OCI-LY7 (cell line): ENCODE measurements at regions not wholly inside any gene's neighbourhood (a gene's known extent, or its start where the extent isn't known, plus 50 kb on each side); places are given as distances from the start of the nearest gene placed in this dataset.

Experiments used
- BruUV-seq: library from RNA; stranded (reverse); fragments of 400-500 nt; replicated peaks from 2 replicates; lab custom pipeline; 2021; lab: Mats Ljungman, UMichigan
- CTCF ChIA-PET: fragments of 300-600 bp; sonication (Branson Sonifier 250); formaldehyde crosslinking; loops from one replicate; lab custom pipeline; 2022; ENCODE audit warnings: antibody characterized with exemption; ENCODE audit not compliant: unreplicated experiment; lab: Charles Lee
- POLR2A ChIA-PET: fragments of 300-600 bp; sonication (Branson Sonifier 250); formaldehyde crosslinking; loops from one replicate; lab custom pipeline; 2022; ENCODE audit warnings: antibody characterized with exemption; lab: Charles Lee
- DNase-seq: peaks from one replicate; pipeline ENCODE4 v3.0.0-alpha.2; 2015; ENCODE audit warnings: low spot score
- H2AFZ ChIP-seq: fragments of 200-600 bp; sonication (generic), shearing (Covaris generic); 2 replicates; pipeline ENCODE4 v1.6.1; 2014; ENCODE audit warnings: mild to moderate bottlenecking, antibody characterized with exemption, low read length, moderate library complexity
- H3K27ac ChIP-seq: fragments of 200-600 bp; sonication (generic); 2 replicates; pipeline ENCODE4 v1.5.1; 2014; ENCODE audit warnings: mixed run types, low read depth, mild to moderate bottlenecking, moderate library complexity, low read length, inconsistent platforms; ENCODE audit not compliant: poor library complexity, severe bottlenecking
- H3K36me3 ChIP-seq: fragments of 200-600 bp; sonication (generic); 2 replicates; pipeline ENCODE4 v1.6.1; 2014; ENCODE audit warnings: mild to moderate bottlenecking, antibody characterized with exemption, low read length, moderate library complexity, mixed read lengths; ENCODE audit not compliant: insufficient read depth
- H3K4me1 ChIP-seq: fragments of 200-600 bp; sonication (generic); 2 replicates; pipeline ENCODE4 v1.5.1; 2014; ENCODE audit warnings: mild to moderate bottlenecking, low read length; ENCODE audit not compliant: insufficient read depth, poor library complexity, severe bottlenecking
- H3K4me2 ChIP-seq: fragments of 200-600 bp; sonication (generic); 2 replicates; pipeline ENCODE4 v1.6.1; 2014; ENCODE audit warnings: mild to moderate bottlenecking, low read length
- H3K4me3 ChIP-seq: fragments of 200-600 bp; sonication (generic); 2 replicates; pipeline ENCODE4 v1.5.1; 2014; ENCODE audit warnings: mild to moderate bottlenecking, low read depth, low read length; ENCODE audit not compliant: poor library complexity, severe bottlenecking
- H3K79me2 ChIP-seq: fragments of 200-600 bp; sonication (generic); 2 replicates; pipeline ENCODE4 v1.6.1; 2016; ENCODE audit warnings: low read depth, mild to moderate bottlenecking, low read length, moderate library complexity, mixed read lengths; ENCODE audit not compliant: insufficient read depth
- H3K9me2 ChIP-seq: fragments of 200-600 bp; sonication (generic); 2 replicates; pipeline ENCODE4 v1.6.1; 2016; ENCODE audit warnings: mild to moderate bottlenecking, low read length, mixed read lengths; ENCODE audit not compliant: insufficient read depth
- H3K9me3 ChIP-seq: fragments of 200-600 bp; sonication (generic); 2 replicates; pipeline ENCODE4 v1.6.1; 2014; ENCODE audit warnings: mild to moderate bottlenecking, mixed run types, low read length, mixed read lengths
- H4K20me1 ChIP-seq: fragments of 200-600 bp; sonication (generic); 2 replicates; pipeline ENCODE4 v1.6.1; 2014; ENCODE audit warnings: mild to moderate bottlenecking, antibody characterized with exemption, low read length, moderate library complexity, mixed read lengths; ENCODE audit not compliant: insufficient read depth
- CTCF ChIP-seq: fragments of 200-600 bp; sonication (generic); conservative IDR thresholded peaks from 2 replicates; pipeline ENCODE4 v1.5.1; 2014; ENCODE audit warnings: mild to moderate bottlenecking, antibody characterized with exemption, low read length, moderate library complexity, mixed read lengths
- EZH2phosphoT487 ChIP-seq: fragments of 200-600 bp; sonication (generic); IDR thresholded peaks from 2 replicates; pipeline ENCODE4 v1.6.1; 2018; ENCODE audit warnings: low read depth, borderline replicate concordance, mild to moderate bottlenecking, mixed run types, antibody characterized with exemption, low read length, moderate library complexity, mixed read lengths
- intact Hi-C: fragments of 100-400 bp; cut with micrococcal nuclease; formaldehyde crosslinking; loops from one replicate; pipeline ENCODE4 v1.10.0; 2022; ENCODE audit not compliant: unreplicated experiment

- Histone ChIP-seq H2AFZ (no peak overlapping the region), H3K27ac (no peak overlapping the region), H3K4me1 (no peaks in the 10 kb centered on the region), H3K79me2 (no peaks in the 10 kb centered on the region), H3K9me2 (no peaks in the 10 kb centered on the region), H3K4me3 (no peak overlapping the region), H3K9me3 (no peaks in the 10 kb centered on the region), H4K20me1 (no peaks in the 10 kb centered on the region), H3K4me2 (no peak overlapping the region), H3K36me3 (no peaks in the 10 kb centered on the region)
- TF ChIP-seq EZH2phosphoT487 (no peak), CTCF (no peak)
- BruUV-seq: no TSS peak
- DNase-seq: no peak
- ChIA-PET CTCF (no interaction called here), POLR2A (no interaction called here)
- intact Hi-C loops: no loop called here
Measured at GRCh38 chr2:128641421-128642080, 322.9 kb upstream of the HS6ST1 start.

GRCh38 chr2:128642316-128642715 is 323.6 kb upstream of the HS6ST1 start:
- intact Hi-C loops: no loop called here

More at GRCh38 chr2:128642316-128642715, 323.6 kb upstream of the HS6ST1 start:
- Histone ChIP-seq H3K4me2 (no peak overlapping the region), H3K9me2 (no peaks in the 10 kb centered on the region), H3K4me1 (no peaks in the 10 kb centered on the region), H2AFZ (no peak overlapping the region), H3K9me3 (no peaks in the 10 kb centered on the region), H3K4me3 (no peak overlapping the region), H3K79me2 (no peaks in the 10 kb centered on the region), H3K36me3 (no peaks in the 10 kb centered on the region), H4K20me1 (no peaks in the 10 kb centered on the region), H3K27ac (no peak overlapping the region)
- TF ChIP-seq CTCF (no peak), EZH2phosphoT487 (no peak)
- DNase-seq: no peak
- POLR2A ChIA-PET: no interaction called here
- BruUV-seq: no TSS peak
- CTCF ChIA-PET: no interaction called here
